ENCODE measurements at regions not wholly inside any gene's neighbourhood (a gene's known extent, or its start where the extent isn't known, plus 50 kb on each side); places are given as distances from the start of the nearest gene placed in this dataset.

GRCh38 chr2:6352906-6353515, 512.7 kb downstream of the CMPK2 start:
- no peak overlapping the region for H3K27ac ChIP-seq

GRCh38 chr2:6353669-6354068, 512.0 kb downstream of the CMPK2 start:
- TF ChIP-seq ZFX (IDR thresholded peaks at IDR 0.05; ENCODE audit: borderline replicate concordance) (no peak), CTCF (IDR thresholded peaks at IDR 0.05) (no peak)
- H3K27ac ChIP-seq = no peak overlapping the region

More at GRCh38 chr2:6352906-6353515, 512.7 kb downstream of the CMPK2 start:
- TF ChIP-seq CTCF (IDR thresholded peaks at IDR 0.05) (peak; percentile 76), ZFX (IDR thresholded peaks at IDR 0.05; ENCODE audit: borderline replicate concordance) (no peak)

GRCh38 chr2:6354546-6354945, 511.2 kb downstream of the CMPK2 start:
- TF ChIP-seq ZFX (IDR thresholded peaks at IDR 0.05; ENCODE audit: borderline replicate concordance) (no peak), CTCF (IDR thresholded peaks at IDR 0.05) (no peak)
- no peak overlapping the region for H3K27ac ChIP-seq

- TF ChIP-seq ZFX (IDR thresholded peaks at IDR 0.05; ENCODE audit: borderline replicate concordance) (no peak), CTCF (IDR thresholded peaks at IDR 0.05) (no peak)
Observed at GRCh38 chr2:6355886-6356761, 509.6 kb downstream of the CMPK2 start.

GRCh38 chr2:6358546-6358945, 507.2 kb downstream of the CMPK2 start:
- H3K27ac ChIP-seq = no peak overlapping the region
- TF ChIP-seq ZFX (IDR thresholded peaks at IDR 0.05; ENCODE audit: borderline replicate concordance) (no peak), CTCF (IDR thresholded peaks at IDR 0.05) (no peak)

More at GRCh38 chr2:6355886-6356761, 509.6 kb downstream of the CMPK2 start:
- H3K27ac ChIP-seq = no peak overlapping the region

GRCh38 chr2:6358985-6359384, 506.7 kb downstream of the CMPK2 start:
- H3K27ac ChIP-seq = no peak overlapping the region
- no peak for TF ChIP-seq CTCF (IDR thresholded peaks at IDR 0.05)
- TF ChIP-seq ZFX (IDR thresholded peaks at IDR 0.05; ENCODE audit: borderline replicate concordance) = no peak

- TF ChIP-seq CTCF (IDR thresholded peaks at IDR 0.05) = no peak
- no peak for TF ChIP-seq ZFX (IDR thresholded peaks at IDR 0.05; ENCODE audit: borderline replicate concordance)
Observed at GRCh38 chr2:6359964-6360363, 505.7 kb downstream of the CMPK2 start.

More at GRCh38 chr2:6359964-6360363, 505.7 kb downstream of the CMPK2 start:
- H3K27ac ChIP-seq = no peak overlapping the region

Data from 22Rv1 (cell line).